GM12865 (cell line): ENCODE measurements at regions not wholly inside any gene's neighbourhood (a gene's known extent, or its start where the extent isn't known, plus 50 kb on each side); places are given as distances from the start of the nearest gene placed in this dataset.

Experiments
- DNase-seq: peaks from one replicate; pipeline ENCODE4 v3.0.0; 2010; ENCODE audit warnings: low read depth
- H3K4me3 ChIP-seq: 2 replicates; pipeline ENCODE4 v1.5.1; 2011; ENCODE audit warnings: mild to moderate bottlenecking, low read depth, low read length, control low read depth
- TF ChIP-seq, protein P1 (sequence below): IDR thresholded peaks from 2 replicates; pipeline ENCODE4 v1.5.1; 2011; ENCODE audit warnings: low read length, control low read depth, low read depth, inconsistent platforms; ENCODE audit not compliant: insufficient read depth; ENCODE audit errors: missing control alignments

DNA sequence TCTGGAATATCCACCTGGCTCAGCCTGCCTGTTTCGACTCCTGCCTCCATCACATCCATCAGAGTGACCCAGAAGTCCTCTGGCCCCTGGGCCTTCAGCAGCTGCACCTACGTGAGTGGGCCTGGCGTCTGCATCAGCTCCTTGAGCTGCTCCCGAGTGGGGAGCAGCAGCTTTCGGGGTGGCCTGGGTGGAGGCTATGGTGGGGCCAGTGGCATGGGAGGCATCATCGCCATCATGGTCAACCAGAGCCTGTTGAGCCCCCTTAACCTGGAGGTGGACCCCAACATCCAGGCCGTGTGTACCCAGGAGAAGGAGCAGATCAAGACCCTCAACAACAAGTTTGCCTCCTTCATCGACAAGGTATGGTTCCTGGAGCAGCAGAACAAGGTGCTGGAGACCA lies 83.0 kb downstream of the SEC61B start:
- TF ChIP-seq, protein P1, sequence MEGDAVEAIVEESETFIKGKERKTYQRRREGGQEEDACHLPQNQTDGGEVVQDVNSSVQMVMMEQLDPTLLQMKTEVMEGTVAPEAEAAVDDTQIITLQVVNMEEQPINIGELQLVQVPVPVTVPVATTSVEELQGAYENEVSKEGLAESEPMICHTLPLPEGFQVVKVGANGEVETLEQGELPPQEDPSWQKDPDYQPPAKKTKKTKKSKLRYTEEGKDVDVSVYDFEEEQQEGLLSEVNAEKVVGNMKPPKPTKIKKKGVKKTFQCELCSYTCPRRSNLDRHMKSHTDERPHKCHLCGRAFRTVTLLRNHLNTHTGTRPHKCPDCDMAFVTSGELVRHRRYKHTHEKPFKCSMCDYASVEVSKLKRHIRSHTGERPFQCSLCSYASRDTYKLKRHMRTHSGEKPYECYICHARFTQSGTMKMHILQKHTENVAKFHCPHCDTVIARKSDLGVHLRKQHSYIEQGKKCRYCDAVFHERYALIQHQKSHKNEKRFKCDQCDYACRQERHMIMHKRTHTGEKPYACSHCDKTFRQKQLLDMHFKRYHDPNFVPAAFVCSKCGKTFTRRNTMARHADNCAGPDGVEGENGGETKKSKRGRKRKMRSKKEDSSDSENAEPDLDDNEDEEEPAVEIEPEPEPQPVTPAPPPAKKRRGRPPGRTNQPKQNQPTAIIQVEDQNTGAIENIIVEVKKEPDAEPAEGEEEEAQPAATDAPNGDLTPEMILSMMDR = no peak
- no peak overlapping the region for H3K4me3 ChIP-seq
- DNase-seq = no peak

DNA sequence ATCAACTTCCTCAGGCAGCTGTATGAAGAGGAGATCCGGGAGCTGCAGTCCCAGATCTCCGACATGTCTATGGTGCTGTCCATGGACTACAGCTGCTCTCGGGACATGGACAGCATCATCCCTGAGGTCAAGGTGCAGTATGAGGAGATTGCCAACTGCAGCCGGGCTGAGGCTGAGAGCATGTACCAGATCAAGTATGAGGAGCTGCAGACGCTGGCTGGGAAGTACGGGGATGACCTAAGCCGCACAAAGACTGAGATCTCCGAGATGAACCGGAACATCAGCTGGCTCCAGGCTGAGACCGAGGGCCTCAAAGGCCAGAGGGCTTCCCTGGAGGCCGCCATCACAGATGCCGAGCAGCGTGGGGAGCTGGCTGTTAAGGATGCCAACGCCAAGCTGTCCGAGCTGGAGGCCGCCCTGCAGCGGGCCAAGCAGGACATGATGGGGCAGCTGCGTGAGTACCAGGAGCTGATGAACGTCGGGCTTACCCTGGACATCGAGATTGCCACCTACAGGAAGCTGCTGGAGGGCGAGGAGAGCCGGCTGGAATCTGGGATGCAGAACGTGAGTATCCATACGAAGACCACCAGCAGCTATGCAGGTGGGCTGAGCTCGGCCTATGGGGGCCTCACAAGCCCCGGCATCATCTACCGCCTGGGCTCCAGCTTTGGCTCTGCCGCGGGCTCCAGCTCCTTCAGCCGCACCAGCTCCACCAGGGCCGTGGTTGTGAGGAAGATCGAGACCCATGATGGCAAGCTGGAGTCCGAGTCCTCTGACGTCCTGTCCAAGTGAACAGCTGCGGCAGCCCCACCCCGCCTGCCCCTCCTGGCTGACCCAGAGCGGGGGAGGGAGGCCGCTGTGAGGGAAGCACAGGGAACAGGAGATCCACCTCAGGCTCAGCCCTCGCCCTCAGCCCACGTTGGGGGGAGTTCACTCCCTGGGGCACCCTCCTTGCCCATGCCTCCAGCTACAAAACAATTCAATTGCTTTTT lies 84.0 kb downstream of the SEC61B start:
- DNase-seq = no peak
- H3K4me3 ChIP-seq = no peak overlapping the region
- TF ChIP-seq, protein P1 = no peak

DNA sequence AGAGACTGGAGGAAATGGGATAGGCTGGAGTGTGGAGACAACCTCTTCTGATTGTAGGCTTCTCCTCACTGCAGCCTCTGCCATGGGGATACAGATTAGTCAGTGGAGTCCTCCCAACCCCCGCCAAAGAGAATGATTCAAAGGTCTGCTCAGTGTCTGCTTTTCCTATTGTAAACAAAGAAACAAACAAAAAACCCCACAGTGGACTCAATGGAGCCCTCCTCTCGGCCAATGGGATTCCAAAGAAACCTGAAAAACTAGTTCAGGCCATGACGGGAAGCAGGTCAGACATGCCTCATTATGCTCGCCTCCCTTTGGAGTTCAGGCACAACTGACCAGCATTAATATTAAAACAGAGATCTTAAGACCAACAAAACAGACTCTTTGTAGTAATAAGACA lies 85.8 kb downstream of the SEC61B start:
- TF ChIP-seq, protein P1 = no peak
- no peak overlapping the region for H3K4me3 ChIP-seq
- DNase-seq = no peak

DNA sequence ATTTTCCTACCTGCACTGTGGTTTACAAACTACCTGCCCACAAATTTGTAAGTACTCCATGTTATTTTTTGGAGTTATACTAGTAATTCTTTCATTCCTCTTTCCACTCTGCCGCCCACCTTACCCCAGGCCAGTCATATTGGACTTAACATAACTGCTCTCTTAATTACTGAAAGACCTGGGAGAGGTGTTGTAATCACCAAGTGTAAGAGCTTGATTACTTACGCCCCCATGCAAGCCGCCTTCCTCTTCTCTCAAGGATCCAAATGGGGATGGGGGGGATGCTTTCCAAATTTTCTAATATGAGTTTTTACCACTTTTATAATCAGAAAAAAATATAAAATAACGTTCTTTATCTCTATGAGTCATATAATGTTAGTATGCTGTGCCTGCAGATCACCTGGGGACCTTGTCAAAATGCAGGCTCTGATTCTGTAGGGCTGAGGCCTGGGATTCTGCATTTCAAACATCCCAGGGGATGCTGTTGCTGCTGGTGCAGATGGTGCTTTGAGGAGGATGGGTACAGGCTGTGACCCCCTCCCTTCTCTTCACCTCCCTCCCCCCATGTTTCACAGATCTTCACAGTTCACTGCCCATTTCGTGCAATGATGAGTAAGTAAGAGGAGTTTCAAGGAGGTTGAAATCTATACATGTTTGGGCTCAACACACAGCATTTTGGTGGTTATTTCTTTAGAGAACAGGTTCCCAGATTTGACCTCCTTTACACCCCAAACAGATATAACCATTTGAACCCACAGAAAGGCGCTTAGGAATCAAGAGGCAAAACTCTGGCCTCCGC lies 87.3 kb downstream of the SEC61B start:
- TF ChIP-seq, protein P1 = no peak
- H3K4me3 ChIP-seq = no peak overlapping the region

DNA sequence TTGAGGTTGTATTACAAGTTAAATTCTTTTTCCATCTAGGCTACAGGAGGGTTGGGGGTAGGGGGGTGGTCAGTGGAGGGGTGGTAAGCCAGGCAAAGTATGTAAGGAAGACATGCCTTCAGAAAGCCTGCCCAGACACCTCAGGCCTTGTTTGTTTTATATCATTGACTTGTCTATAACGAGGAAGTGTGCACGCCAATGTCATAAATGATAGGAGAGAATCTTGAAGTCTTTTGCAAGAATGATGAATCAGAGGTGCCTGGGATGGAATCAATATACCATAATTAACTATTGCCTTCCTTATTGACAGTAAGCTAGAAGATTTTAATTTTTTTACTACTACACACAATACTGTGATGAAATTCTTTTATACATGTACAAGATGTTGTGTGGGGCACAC lies 90.7 kb downstream of the SEC61B start:
- no peak overlapping the region for H3K4me3 ChIP-seq
- no peak for DNase-seq
- TF ChIP-seq, protein P1 = no peak

More for the DNA sequence above, 87.3 kb downstream of the SEC61B start:
- no peak for DNase-seq

DNA sequence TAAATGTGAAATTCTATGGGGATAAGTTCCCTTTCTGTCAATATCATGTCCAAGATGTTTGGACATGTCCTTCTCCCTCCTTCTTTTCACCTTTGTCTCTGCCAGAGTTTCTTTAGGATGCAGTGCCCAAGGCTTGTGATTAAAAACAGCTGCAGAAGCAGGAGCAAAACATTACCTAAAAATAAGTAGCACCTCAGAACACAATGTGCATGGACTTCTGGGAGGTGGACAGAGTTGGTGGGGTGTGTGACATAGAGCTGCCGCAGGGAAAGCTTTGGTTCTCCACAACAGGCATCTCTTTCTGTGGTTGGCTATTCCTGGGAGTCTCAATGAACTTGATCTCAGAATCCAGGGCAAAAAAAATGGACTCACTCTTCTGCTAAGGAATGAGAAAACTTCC lies 97.0 kb downstream of the SEC61B start:
- TF ChIP-seq, protein P1 = no peak
- no peak overlapping the region for H3K4me3 ChIP-seq
- no peak for DNase-seq
